AG04450 (cell line): ENCODE measurements at regions not wholly inside any gene's neighbourhood (a gene's known extent, or its start where the extent isn't known, plus 50 kb on each side); places are given as distances from the start of the nearest gene placed in this dataset.

Experiments
- CTCF ChIA-PET: fragments of 300-600, 350-600 bp; formaldehyde crosslinking; extraction: SDS; loops from one replicate; lab custom pipeline; 2022; ENCODE audit warnings: antibody characterized with exemption, inconsistent platforms; lab: Charles Lee
- POLR2A ChIA-PET: fragments of 350-600 bp; formaldehyde crosslinking; extraction: SDS; loops from one replicate; lab custom pipeline; 2021; ENCODE audit warnings: antibody characterized with exemption, inconsistent platforms; lab: Yijun Ruan, JAX
- DNase-seq: peaks from one replicate; pipeline ENCODE4 v3.0.0-alpha.2; 2011; ENCODE audit warnings: low read depth, low spot score
- H3K27ac ChIP-seq: one replicate; pipeline ENCODE4 v1.5.1; 2012; ENCODE audit warnings: low read depth, low read length, control low read depth
- H3K27me3 ChIP-seq: one replicate; pipeline ENCODE4 v1.6.0; 2012; ENCODE audit warnings: low read length; ENCODE audit not compliant: control insufficient read depth, insufficient read depth
- H3K4me3 ChIP-seq: 2 replicates; pipeline ENCODE4 v1.5.1; 2011; ENCODE audit warnings: mild to moderate bottlenecking, low read depth, low read length, control low read depth
- H3K9me3 ChIP-seq: 2 replicates; pipeline ENCODE4 v1.5.1; 2012; ENCODE audit warnings: low read length; ENCODE audit not compliant: control insufficient read depth, insufficient read depth
- CTCF ChIP-seq: IDR thresholded peaks from 2 replicates; pipeline ENCODE4 v1.5.1; 2011; ENCODE audit warnings: low read depth, low read length, control low read depth, inconsistent platforms

GRCh38 chr5:156170351-156170961, 156.5 kb upstream of the SGCD start:
- ChIA-PET CTCF (no interaction called here), POLR2A (no interaction called here)
- H3K4me3 ChIP-seq, result no peak overlapping the region
- no peak for TF ChIP-seq CTCF
- no peaks in the 10 kb centered on the region for H3K27me3 ChIP-seq
- no peaks in the 10 kb centered on the region; the same call in 1 of the 2 replicates for H3K9me3 ChIP-seq
- H3K27ac ChIP-seq, result no peak overlapping the region
- DNase-seq, result no peak

DNA sequence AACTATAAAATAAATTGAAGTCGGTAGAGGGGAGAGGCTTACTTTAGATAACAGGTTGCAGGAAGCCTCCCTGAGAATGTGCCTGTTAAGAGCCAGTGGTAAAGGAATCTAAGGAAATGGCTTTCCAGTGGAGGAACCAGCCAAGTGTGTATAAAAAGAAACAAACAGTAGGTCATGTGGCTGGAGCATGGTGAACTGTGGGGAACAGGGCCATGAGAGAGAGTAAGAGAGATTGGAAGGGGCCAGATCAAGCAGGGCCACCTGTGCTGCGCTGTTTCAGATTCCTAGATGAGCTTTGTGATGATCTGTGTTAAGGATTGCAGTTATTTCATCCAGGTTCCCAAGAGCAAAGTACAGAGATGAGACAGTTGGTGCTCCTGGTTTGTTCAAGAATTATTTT, 152.7 kb upstream of the SGCD start:
- no peaks in the 10 kb centered on the region for H3K27me3 ChIP-seq
- no peak overlapping the region for H3K27ac ChIP-seq
- no peak for DNase-seq
- no peak for TF ChIP-seq CTCF
- H3K4me3 ChIP-seq, result no peak overlapping the region
- POLR2A ChIA-PET, result no interaction called here
- CTCF ChIA-PET, result no interaction called here
- H3K9me3 ChIP-seq, result no peaks in the 10 kb centered on the region

DNA sequence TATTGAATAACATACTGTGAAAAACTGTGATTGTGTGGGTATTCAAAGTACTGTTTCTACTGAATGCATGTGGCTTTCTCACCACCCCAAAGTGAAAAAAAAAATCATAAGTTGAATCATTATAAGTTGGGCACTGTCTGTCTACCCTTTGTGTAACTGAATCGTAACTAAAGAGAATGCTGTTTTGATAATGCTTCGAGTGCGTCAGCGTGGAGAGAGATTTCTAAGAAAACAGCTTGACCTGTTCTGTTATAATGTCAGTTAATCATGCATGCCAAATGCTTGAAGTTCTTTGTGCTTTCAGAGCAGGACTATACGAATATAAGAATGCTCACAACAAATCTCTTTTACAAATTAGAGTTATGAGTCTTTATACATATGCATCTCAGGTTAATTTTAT, 148.8 kb upstream of the SGCD start:
- POLR2A ChIA-PET, result no interaction called here
- H3K27ac ChIP-seq, result no peak overlapping the region
- H3K9me3 ChIP-seq, result no peaks in the 10 kb centered on the region
- no peak overlapping the region for H3K4me3 ChIP-seq
- CTCF ChIA-PET, result no interaction called here
- H3K27me3 ChIP-seq, result no peaks in the 10 kb centered on the region
- TF ChIP-seq CTCF, result no peak
- no peak for DNase-seq

DNA sequence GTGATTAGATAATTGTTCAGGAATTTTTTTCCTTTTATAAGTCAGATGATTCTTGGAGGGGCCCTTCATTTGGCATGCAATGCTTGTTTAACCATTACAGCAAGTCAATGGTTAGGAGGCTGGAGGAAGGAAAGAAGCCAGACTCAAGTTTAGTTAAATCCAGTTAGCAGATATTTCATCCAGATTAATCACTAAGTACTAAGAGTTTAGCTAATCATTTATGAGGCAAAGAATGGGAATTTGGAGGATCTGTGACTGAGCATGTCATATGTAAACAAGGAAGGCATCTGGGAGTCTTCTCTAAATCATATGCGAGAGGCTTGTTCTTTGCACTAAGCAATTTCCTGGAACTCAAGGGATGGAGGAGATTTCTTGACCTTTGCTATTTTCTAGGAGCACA, 145.3 kb upstream of the SGCD start:
- H3K9me3 ChIP-seq, result no peaks in the 10 kb centered on the region
- POLR2A ChIA-PET, result no interaction called here
- TF ChIP-seq CTCF, result no peak
- CTCF ChIA-PET, result no interaction called here
- H3K27ac ChIP-seq, result no peak overlapping the region
- no peaks in the 10 kb centered on the region for H3K27me3 ChIP-seq
- H3K4me3 ChIP-seq, result no peak overlapping the region
- DNase-seq, result no peak

GRCh38 chr5:156182174-156182967, 144.6 kb upstream of the SGCD start:
- no peak for DNase-seq
- no peak overlapping the region for H3K4me3 ChIP-seq
- TF ChIP-seq CTCF, result no peak
- ChIA-PET POLR2A (no interaction called here), CTCF (no interaction called here)
- no peak overlapping the region for H3K27ac ChIP-seq
- H3K9me3 ChIP-seq, result no peaks in the 10 kb centered on the region
- H3K27me3 ChIP-seq, result no peaks in the 10 kb centered on the region
